H1 (cell line): ENCODE measurements at regions not wholly inside any gene's neighbourhood (a gene's known extent, or its start where the extent isn't known, plus 50 kb on each side); places are given as distances from the start of the nearest gene placed in this dataset.

Source experiments
- CTCF ChIA-PET: fragments of 300-600 bp; sonication (Branson Sonifier 250); formaldehyde crosslinking; loops from one replicate; lab custom pipeline; 2021; ENCODE audit not compliant: partially characterized antibody; lab: Charles Lee
- POLR2A ChIA-PET: fragments of 300-600 bp; sonication (Branson Sonifier 250); formaldehyde crosslinking; loops from one replicate; lab custom pipeline; 2021; ENCODE audit warnings: inconsistent platforms; ENCODE audit not compliant: partially characterized antibody; lab: Charles Lee
- DNase-seq, 2 experiments: peaks; one replicate each; pipeline versions ENCODE4 v3.0.0 to v3.0.0-alpha.2; 2010 to 2022; ENCODE audit warnings: low spot score in 2 of 2, low read depth in 1 of 2, mixed read lengths in 1 of 2
- FAIRE-seq: peaks from 2 replicates; lab custom pipeline; 2011; peaks lifted over from hg19 to GRCh38; lab: Jason Lieb, UNC
- H2AFZ ChIP-seq: 2 replicates; pipeline ENCODE4 v1.8.1; 2012; ENCODE audit warnings: low read length, inconsistent platforms
- H2AK5ac ChIP-seq: 2 replicates; pipeline ENCODE4 v1.6.1; 2013; ENCODE audit warnings: low read depth, low read length
- H2BK120ac ChIP-seq: replicated peaks from 2 replicates; pipeline ENCODE3; 2013; ENCODE audit warnings: low read depth, low read length, inconsistent platforms
- H2BK12ac ChIP-seq: 2 replicates; pipeline ENCODE4 v1.6.1; 2013; ENCODE audit warnings: low read depth, low read length
- H2BK15ac ChIP-seq: 2 replicates; pipeline ENCODE4 v1.6.1; 2013; ENCODE audit warnings: low read length
- H2BK20ac ChIP-seq: 2 replicates; pipeline ENCODE4 v1.6.1; 2013; ENCODE audit warnings: low read length
- H2BK5ac ChIP-seq: 2 replicates; pipeline ENCODE4 v1.6.1; 2013; ENCODE audit warnings: low read depth, low read length
- H3K14ac ChIP-seq: 2 replicates; pipeline ENCODE4 v1.6.1; 2013; ENCODE audit warnings: inconsistent platforms; ENCODE audit not compliant: insufficient read length
- H3K18ac ChIP-seq: 2 replicates; pipeline ENCODE4 v1.6.1; 2013; ENCODE audit warnings: low read length; ENCODE audit errors: extremely low read depth
- H3K23ac ChIP-seq: 2 replicates; pipeline ENCODE4 v1.6.1; 2013; ENCODE audit warnings: inconsistent platforms; ENCODE audit not compliant: insufficient read length
- H3K23me2 ChIP-seq: 2 replicates; pipeline ENCODE4 v1.6.1; 2013; ENCODE audit warnings: low read depth, low read length
- H3K27ac ChIP-seq: 2 replicates; pipeline ENCODE4 v1.6.1; 2011; ENCODE audit warnings: low read depth, low read length, inconsistent platforms
- H3K27me3 ChIP-seq, 4 experiments: replicated peaks in 1 of 4; 1 replicate in 1 of 4; 2 replicates in 3 of 4; pipeline versions ENCODE4 v1.6.1 to v1.8.1; 2011 to 2013; ENCODE audit warnings: low read length in 3 of 4, mild to moderate bottlenecking in 3 of 4, inconsistent platforms in 2 of 4, mixed read lengths in 2 of 4, moderate library complexity in 1 of 4; ENCODE audit not compliant: control insufficient read depth in 3 of 4, insufficient read depth in 3 of 4; ENCODE audit errors: extremely low read depth in 1 of 4
- H3K36me3 ChIP-seq, 4 experiments: 2 replicates each; pipeline versions ENCODE4 v1.6.1 to v1.8.1; 2011 to 2013; ENCODE audit warnings: mild to moderate bottlenecking in 4 of 4, low read length in 3 of 4, moderate library complexity in 2 of 4, control low read depth in 1 of 4, inconsistent platforms in 1 of 4; ENCODE audit not compliant: insufficient read depth in 4 of 4, control insufficient read depth in 2 of 4
- H3K4ac ChIP-seq: replicated peaks from 2 replicates; pipeline ENCODE3; 2013; ENCODE audit warnings: low read length, low read depth, mixed read lengths, inconsistent platforms; ENCODE audit not compliant: insufficient read length
- H3K4me1 ChIP-seq, 4 experiments: replicated peaks in 1 of 4; 1 replicate in 1 of 4; 2 replicates in 3 of 4; pipeline versions ENCODE4 v1.6.1 to v1.8.1; 2011 to 2013; ENCODE audit warnings: low read length in 3 of 4, inconsistent platforms in 2 of 4, mixed read lengths in 1 of 4; ENCODE audit not compliant: insufficient read depth in 4 of 4, control insufficient read depth in 3 of 4
- H3K4me2 ChIP-seq, 2 experiments: 2 replicates each; pipeline versions ENCODE4 v1.6.1 to v1.8.1; 2011 to 2013; ENCODE audit warnings: low read depth in 2 of 2, low read length in 2 of 2, control low read depth in 1 of 2, inconsistent platforms in 1 of 2, mild to moderate bottlenecking in 1 of 2; ENCODE audit not compliant: insufficient read depth in 1 of 2
- H3K4me3 ChIP-seq, 4 experiments: fragments of 200-600, 300-600 bp in 1 of 4; sonication (generic), shearing (Covaris generic), sonication (Bioruptor Twin) in 1 of 4; 2 replicates each; pipeline versions ENCODE4 v1.5.1 to v1.8.1; 2011 to 2016; ENCODE audit warnings: low read length in 4 of 4, low read depth in 3 of 4, control low read depth in 2 of 4, inconsistent platforms in 2 of 4, mild to moderate bottlenecking in 2 of 4, mixed read lengths in 1 of 4, moderate library complexity in 1 of 4; ENCODE audit not compliant: insufficient read depth in 2 of 4; ENCODE audit errors: extremely low read depth in 1 of 4
- H3K56ac ChIP-seq: replicated peaks from 2 replicates; pipeline ENCODE3; 2013; ENCODE audit warnings: low read depth, mild to moderate bottlenecking, mixed read lengths, low read length, inconsistent platforms; ENCODE audit not compliant: insufficient read length
- H3K79me1 ChIP-seq: 2 replicates; pipeline ENCODE4 v1.6.1; 2013; ENCODE audit warnings: low read depth, low read length, control low read depth
- H3K79me2 ChIP-seq, 2 experiments: 2 replicates each; pipeline versions ENCODE4 v1.6.1 to v1.8.1; 2012 to 2013; ENCODE audit warnings: low read length in 2 of 2, mild to moderate bottlenecking in 2 of 2, inconsistent platforms in 1 of 2; ENCODE audit not compliant: insufficient read depth in 2 of 2, control insufficient read depth in 1 of 2
- H3K9ac ChIP-seq, 4 experiments: replicated peaks in 1 of 4; 1 replicate in 1 of 4; 2 replicates in 3 of 4; pipeline versions ENCODE4 v1.6.1 to v1.8.1; 2011 to 2013; ENCODE audit warnings: low read depth in 3 of 4, low read length in 3 of 4, control low read depth in 2 of 4, mild to moderate bottlenecking in 2 of 4, moderate library complexity in 2 of 4, inconsistent platforms in 1 of 4; ENCODE audit errors: extremely low read depth in 1 of 4
- H3K9me3 ChIP-seq, 2 experiments: 2 replicates each; pipeline versions ENCODE4 v1.6.1 to v1.8.1; 2012 to 2013; ENCODE audit warnings: mild to moderate bottlenecking in 2 of 2, moderate library complexity in 2 of 2, control low read depth in 1 of 2, inconsistent platforms in 1 of 2, low read depth in 1 of 2, low read length in 1 of 2, mixed read lengths in 1 of 2; ENCODE audit not compliant: insufficient read depth in 2 of 2
- H4K20me1 ChIP-seq, 2 experiments: replicated peaks in 1 of 2; 2 replicates each; pipeline versions ENCODE3 to v1.8.1; 2011 to 2013; ENCODE audit warnings: inconsistent platforms in 2 of 2, low read length in 2 of 2, mild to moderate bottlenecking in 1 of 2; ENCODE audit not compliant: insufficient read depth in 2 of 2, control insufficient read depth in 1 of 2
- H4K5ac ChIP-seq: 2 replicates; pipeline ENCODE4 v1.6.1; 2013; ENCODE audit warnings: low read length, low read depth, mixed read lengths, inconsistent platforms; ENCODE audit not compliant: insufficient read length
- H4K8ac ChIP-seq: 2 replicates; pipeline ENCODE4 v1.8.0; 2013; ENCODE audit warnings: mild to moderate bottlenecking, moderate library complexity, low read length, inconsistent platforms; ENCODE audit not compliant: insufficient read depth; ENCODE audit errors: extremely low read depth
- H4K91ac ChIP-seq: replicated peaks from 2 replicates; pipeline ENCODE3; 2013; ENCODE audit warnings: low read length, mixed read lengths, inconsistent platforms; ENCODE audit not compliant: insufficient read length
- CTBP2 ChIP-seq: IDR thresholded peaks from 2 replicates; pipeline ENCODE4 v1.7.0; 2011; ENCODE audit warnings: borderline replicate concordance, mild to moderate bottlenecking, moderate library complexity, mixed read lengths, low read length; ENCODE audit not compliant: insufficient read depth, insufficient read length
- E2F6 ChIP-seq: IDR thresholded peaks from 2 replicates; pipeline ENCODE4 v1.6.1; 2012; ENCODE audit warnings: inconsistent platforms
- EZH2 ChIP-seq: fragments of 200-600 bp; sonication (generic); IDR thresholded peaks from 2 replicates; pipeline ENCODE4 v1.7.1; 2012; ENCODE audit warnings: low read depth, mild to moderate bottlenecking, moderate library complexity, low read length, inconsistent platforms; ENCODE audit not compliant: severe bottlenecking
- FOSL1 ChIP-seq: IDR thresholded peaks from 2 replicates; pipeline ENCODE4 v1.6.1; 2011; ENCODE audit warnings: mild to moderate bottlenecking, low read depth, low read length, moderate library complexity; ENCODE audit not compliant: insufficient read depth
- HDAC2 ChIP-seq, 2 experiments: fragments of 300-600 bp in 1 of 2; sonication (generic) in 1 of 2; IDR thresholded peaks; 2 replicates each; pipeline ENCODE4 v1.6.1; 2011 to 2012; ENCODE audit warnings: low read depth in 2 of 2, low read length in 2 of 2, mild to moderate bottlenecking in 2 of 2, moderate library complexity in 2 of 2, borderline replicate concordance in 1 of 2, inconsistent platforms in 1 of 2
- KDM4A ChIP-seq: IDR thresholded peaks from one replicate; pipeline ENCODE4 v1.7.1; 2012; ENCODE audit warnings: low read depth, mild to moderate bottlenecking, moderate library complexity, low read length, inconsistent platforms; ENCODE audit not compliant: severe bottlenecking
- PHF8 ChIP-seq: fragments of 200-600 bp; sonication (generic); conservative IDR thresholded peaks from 2 replicates; pipeline ENCODE4 v1.7.1; 2012; ENCODE audit warnings: low read depth, mild to moderate bottlenecking, inconsistent platforms, low read length, moderate library complexity
- RXRA ChIP-seq: IDR thresholded peaks from 2 replicates; pipeline ENCODE4 v1.6.1; 2011; ENCODE audit warnings: low read depth, mild to moderate bottlenecking, low read length, moderate library complexity; ENCODE audit not compliant: insufficient read depth
- SP2 ChIP-seq: IDR thresholded peaks from 2 replicates; pipeline ENCODE4 v1.6.1; 2012; ENCODE audit warnings: mild to moderate bottlenecking, low read length, inconsistent platforms
- WGBS, 2 experiments: shearing (Covaris generic) in 1 of 2; methylation state at CpG; one replicate each; pipeline versions ENCODE4 v1.1.6 to v1.1.7; 2013 to 2015; ENCODE audit warnings: low lambda C conversion rate in 2 of 2, mixed read lengths in 2 of 2, inconsistent platforms in 1 of 2, low coverage in 1 of 2, missing lambda C conversion rate in 1 of 2; ENCODE audit not compliant: insufficient replicate concordance in 2 of 2, insufficient coverage in 1 of 2, insufficient read length in 1 of 2; ENCODE audit errors: extremely low coverage in 1 of 2, missing lambda C conversion rate in 1 of 2; 5-methylcytosine and 5-hydroxymethylcytosine counted together

DNA sequence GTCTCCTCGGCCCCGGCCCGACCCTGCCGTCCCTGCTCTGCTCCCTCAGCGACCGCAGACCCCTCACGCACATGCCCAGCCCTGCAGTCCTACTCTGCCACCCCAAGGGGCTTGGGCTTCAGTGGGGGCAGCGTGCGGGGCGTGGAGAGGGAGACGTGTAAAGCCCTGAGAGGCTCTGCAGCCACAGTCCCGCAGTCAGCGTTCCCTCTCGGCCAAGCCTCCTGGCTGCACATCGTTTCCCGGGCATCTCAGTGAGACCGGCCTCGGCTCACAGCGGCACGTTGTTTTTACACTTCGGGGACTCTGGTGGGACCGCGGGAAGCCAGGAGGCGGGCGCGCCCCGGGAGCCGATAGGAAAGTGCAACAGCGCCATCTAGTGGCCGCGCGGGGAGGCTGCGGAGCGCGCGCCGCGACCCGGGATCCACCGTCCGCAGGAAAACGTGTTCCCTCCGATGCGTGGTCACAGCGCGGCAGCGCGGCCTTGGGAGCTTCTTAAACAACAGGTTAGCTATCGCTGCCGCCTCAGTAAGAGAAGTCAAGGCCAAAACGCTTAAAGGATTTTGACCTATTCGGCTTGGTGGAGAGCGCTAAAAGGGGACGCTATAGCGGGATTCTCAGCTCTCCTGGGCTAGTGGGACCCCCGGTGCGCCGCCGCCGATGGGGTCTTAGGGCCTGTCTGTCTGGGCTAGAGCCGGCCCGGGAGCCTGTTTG is 226.8 kb upstream of the IGF1R start:
- H2BK120ac ChIP-seq, result no peak overlapping the region
- no peak overlapping the region for H2BK12ac ChIP-seq
- ChIA-PET CTCF (interaction anchor here (0.6 to 5.7 kb wide), 47 partner anchors 7 to 678 kb away, joined by 3 to 58 read pairs (median 4); no protein-coding TSS in a partner anchor), POLR2A (interaction anchor here (0.6 kb wide), 1 partner anchor 72 kb away, joined by 3 read pairs; no protein-coding TSS in a partner anchor)
- H3K4me1 ChIP-seq, result peaks cover 0 to 6% (median 3%) of the 10 kb centered on the region in 4 experiments; a peak in 4 of 7 replicates
- no peak for FAIRE-seq
- H2BK5ac ChIP-seq, result no peak overlapping the region
- no peak overlapping the region for H4K91ac ChIP-seq
- no peak overlapping the region for H3K9ac ChIP-seq
- peak overlapping the region; percentile 32; the same call in 1 of the 2 replicates for H2BK20ac ChIP-seq
- no peaks in the 10 kb centered on the region for H3K79me1 ChIP-seq
- peak overlapping the region; percentile 72; the same call in 1 of the 2 replicates for H2BK15ac ChIP-seq
- H3K36me3 ChIP-seq, result no peaks in the 10 kb centered on the region
- peak overlapping the region; percentile 11; the same call in 1 of the 2 replicates for H4K8ac ChIP-seq
- no peaks in the 10 kb centered on the region; a peak in 1 of 4 replicates for H3K9me3 ChIP-seq
- no peak overlapping the region for H3K23ac ChIP-seq
- H3K79me2 ChIP-seq, result no peaks in the 10 kb centered on the region
- DNase-seq, result peak; percentile 39 to 96
- H4K5ac ChIP-seq, result no peak overlapping the region
- peak overlapping the region; percentile 71 for H3K18ac ChIP-seq
- H3K27ac ChIP-seq, result no peak overlapping the region
- no peak overlapping the region for H3K56ac ChIP-seq
- no peak overlapping the region for H3K14ac ChIP-seq
- H4K20me1 ChIP-seq, result no peaks in the 10 kb centered on the region
- H3K4me2 ChIP-seq, result peak overlapping the region; percentile 46 to 68
- WGBS, 2 experiments, result 12% methylated on average over 49 of the region's 62 CpGs; no CpG with 5 or more reads in 1 of the 2 experiments
- no peak overlapping the region for H3K4ac ChIP-seq
- peaks cover 13 to 35% (median 28%) of the 10 kb centered on the region in 4 experiments for H3K27me3 ChIP-seq
- H3K4me3 ChIP-seq, result peak overlapping the region in 3 of 4 experiments; percentile 40 to 57 (median 54); a peak in 7 of 8 replicates
- H2AFZ ChIP-seq, result peak overlapping the region; percentile 84
- H2AK5ac ChIP-seq, result no peak overlapping the region
- H3K23me2 ChIP-seq, result peaks cover 2% of the 10 kb centered on the region; the same call in 1 of the 2 replicates
- TF ChIP-seq PHF8, result no peak
- no peak for TF ChIP-seq SP2
- TF ChIP-seq HDAC2 (IDR thresholded peaks at IDR 0.05; ENCODE audit: borderline replicate concordance in 1 of 2, low read depth in 2 of 2, low read length in 2 of 2), result peak in 1 of 2 experiments; percentile 77; a peak in 1 of 4 replicates
- no peak for TF ChIP-seq RXRA
- TF ChIP-seq KDM4A, result peak; percentile 81
- no peak for TF ChIP-seq EZH2
- TF ChIP-seq FOSL1, result 0 out of 2 replicates have a peak, but pooled peaks have one; percentile 46
- no peak for TF ChIP-seq CTBP2
- peak; percentile 100 for TF ChIP-seq E2F6
